ENCODE measurements at regions not wholly inside any gene's neighbourhood (a gene's known extent, or its start where the extent isn't known, plus 50 kb on each side); places are given as distances from the start of the nearest gene placed in this dataset.

DNA sequence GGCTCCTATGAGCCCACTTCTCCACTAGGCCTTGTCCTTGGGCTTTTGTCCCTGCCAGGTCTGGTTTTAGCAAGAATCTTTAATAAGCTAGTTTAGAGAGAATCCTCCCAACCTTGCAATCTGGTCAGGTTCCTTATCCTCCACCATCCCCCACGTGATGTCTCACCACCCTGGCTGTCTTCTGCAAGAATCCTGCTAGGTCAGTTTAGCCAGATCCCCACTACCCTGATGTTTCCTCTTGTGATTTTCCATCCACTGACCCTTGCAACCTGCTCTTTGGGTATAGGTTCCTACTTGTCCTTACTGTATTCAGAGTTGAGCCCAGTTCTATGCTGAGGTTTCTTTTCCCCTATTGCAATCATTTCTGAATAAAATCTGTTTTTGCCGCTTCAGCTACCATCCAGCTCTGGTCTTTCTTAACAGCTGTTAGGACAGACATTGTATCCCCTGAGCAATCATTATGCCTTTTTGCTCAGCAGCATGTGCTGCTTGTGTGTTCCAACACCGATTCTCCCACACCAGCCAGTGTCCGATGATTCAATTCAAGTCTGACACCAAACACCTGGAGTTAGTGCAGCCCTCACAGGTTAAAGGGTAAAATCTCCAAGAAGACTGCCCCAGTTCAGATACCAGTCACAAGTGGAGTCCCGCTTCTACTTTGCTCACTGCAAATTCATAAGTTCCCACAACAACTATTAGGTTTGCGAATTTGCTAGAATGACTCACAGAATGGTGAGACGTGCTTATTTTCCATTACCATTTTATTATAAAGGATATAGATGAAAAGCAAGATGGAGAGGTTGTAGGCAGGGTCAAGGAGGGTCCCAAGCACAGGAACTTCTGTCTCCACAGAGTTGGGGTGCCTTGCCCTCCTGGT, 62.2 kb upstream of the ADCY1 start:
- no peaks in the 10 kb centered on the region for H3K36me3 Mint-ChIP-seq (ENCODE audit: low read depth)
- H3K9me3 Mint-ChIP-seq (ENCODE audit: low read depth), result peaks cover 13% of the 10 kb centered on the region
- no peaks in the 10 kb centered on the region for H3K4me1 Mint-ChIP-seq (ENCODE audit: low read depth)
- no peak overlapping the region for H3K4me3 Mint-ChIP-seq (ENCODE audit: unreplicated experiment)
- no peaks in the 10 kb centered on the region for H3K27me3 Mint-ChIP-seq (ENCODE audit: low read depth)
- no peak overlapping the region for H3K27ac Mint-ChIP-seq (ENCODE audit: unreplicated experiment)
- TF ChIP-seq, protein P1, sequence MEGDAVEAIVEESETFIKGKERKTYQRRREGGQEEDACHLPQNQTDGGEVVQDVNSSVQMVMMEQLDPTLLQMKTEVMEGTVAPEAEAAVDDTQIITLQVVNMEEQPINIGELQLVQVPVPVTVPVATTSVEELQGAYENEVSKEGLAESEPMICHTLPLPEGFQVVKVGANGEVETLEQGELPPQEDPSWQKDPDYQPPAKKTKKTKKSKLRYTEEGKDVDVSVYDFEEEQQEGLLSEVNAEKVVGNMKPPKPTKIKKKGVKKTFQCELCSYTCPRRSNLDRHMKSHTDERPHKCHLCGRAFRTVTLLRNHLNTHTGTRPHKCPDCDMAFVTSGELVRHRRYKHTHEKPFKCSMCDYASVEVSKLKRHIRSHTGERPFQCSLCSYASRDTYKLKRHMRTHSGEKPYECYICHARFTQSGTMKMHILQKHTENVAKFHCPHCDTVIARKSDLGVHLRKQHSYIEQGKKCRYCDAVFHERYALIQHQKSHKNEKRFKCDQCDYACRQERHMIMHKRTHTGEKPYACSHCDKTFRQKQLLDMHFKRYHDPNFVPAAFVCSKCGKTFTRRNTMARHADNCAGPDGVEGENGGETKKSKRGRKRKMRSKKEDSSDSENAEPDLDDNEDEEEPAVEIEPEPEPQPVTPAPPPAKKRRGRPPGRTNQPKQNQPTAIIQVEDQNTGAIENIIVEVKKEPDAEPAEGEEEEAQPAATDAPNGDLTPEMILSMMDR (IDR thresholded peaks at IDR 0.05), result no peak
- no peak for DNase-seq (ENCODE audit: low spot score)

DNA sequence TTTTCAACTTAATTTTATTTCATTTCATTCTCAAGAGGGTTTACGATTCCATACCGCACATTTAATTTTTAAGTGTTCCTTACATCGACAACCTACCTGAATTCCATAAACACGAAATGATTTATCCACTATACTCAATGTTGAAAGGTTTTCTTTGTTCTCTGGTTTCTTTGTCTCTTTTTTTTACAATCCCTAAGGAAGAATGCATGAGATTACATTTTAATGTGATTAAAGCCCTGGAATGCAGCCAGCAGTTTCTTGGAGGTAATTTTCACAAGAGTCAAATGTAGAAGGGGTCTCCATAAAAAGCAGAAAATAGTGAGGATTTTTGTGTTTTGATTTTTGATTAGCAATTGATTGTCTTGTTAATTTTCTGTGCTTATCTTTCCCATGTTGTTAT, 59.2 kb upstream of the ADCY1 start:
- Mint-ChIP-seq H3K4me1 (ENCODE audit: low read depth) (no peaks in the 10 kb centered on the region), H3K27me3 (ENCODE audit: low read depth) (no peaks in the 10 kb centered on the region), H3K27ac (ENCODE audit: unreplicated experiment) (no peak overlapping the region), H3K4me3 (ENCODE audit: unreplicated experiment) (no peak overlapping the region), H3K9me3 (ENCODE audit: low read depth) (peaks cover 21% of the 10 kb centered on the region), H3K36me3 (ENCODE audit: low read depth) (no peaks in the 10 kb centered on the region)
- DNase-seq (ENCODE audit: low spot score), result no peak
- TF ChIP-seq, protein P1 (IDR thresholded peaks at IDR 0.05), result no peak

DNA sequence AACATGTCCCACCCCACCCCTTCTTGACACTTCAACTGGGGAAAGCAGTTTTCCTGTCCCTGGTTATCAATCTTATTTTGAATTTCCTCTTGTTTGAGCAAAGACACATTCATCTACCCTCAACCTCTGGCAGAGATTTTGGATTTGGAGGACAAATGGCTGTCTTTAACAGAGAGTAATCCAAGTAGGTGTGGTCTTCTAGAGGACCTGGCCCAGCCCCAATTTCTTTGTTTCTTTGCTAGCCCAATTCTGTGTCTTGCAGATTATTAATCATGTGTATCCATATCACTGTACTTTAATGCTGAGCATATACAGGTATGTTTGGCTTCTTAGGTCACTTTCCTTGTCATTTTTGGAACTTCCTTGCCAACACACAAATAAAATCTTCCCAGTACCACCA, 58.8 kb upstream of the ADCY1 start:
- Mint-ChIP-seq H3K9me3 (ENCODE audit: low read depth) (peaks cover 21% of the 10 kb centered on the region), H3K4me3 (ENCODE audit: unreplicated experiment) (no peak overlapping the region), H3K27me3 (ENCODE audit: low read depth) (no peaks in the 10 kb centered on the region), H3K27ac (ENCODE audit: unreplicated experiment) (no peak overlapping the region), H3K4me1 (ENCODE audit: low read depth) (no peaks in the 10 kb centered on the region), H3K36me3 (ENCODE audit: low read depth) (no peaks in the 10 kb centered on the region)
- DNase-seq (ENCODE audit: low spot score), result no peak
- TF ChIP-seq, protein P1 (IDR thresholded peaks at IDR 0.05), result no peak

All from chondrocyte (in vitro differentiated cells).